Tibial nerve (tissue), 3 donors: ENCODE measurements at regions not wholly inside any gene's neighbourhood (a gene's known extent, or its start where the extent isn't known, plus 50 kb on each side); places are given as distances from the start of the nearest gene placed in this dataset.

Experiments used
- POLR2A ChIP-seq, 2 donors: fragments of 450-650 bp; IDR thresholded peaks; one replicate each; pipeline ENCODE4 v1.6.1; 2017; ENCODE audit warnings: antibody characterized with exemption in 2 of 2, mild to moderate bottlenecking in 2 of 2, moderate library complexity in 2 of 2
- TF ChIP-seq, protein P1 (sequence below), 5 experiments: fragments of 200-600 bp in 3 of 5; fragments of 450-650 bp in 2 of 5; sonication (generic) in 3 of 5; IDR thresholded peaks; one replicate each; pipeline ENCODE4 v1.5.1; 2016 to 2019; ENCODE audit warnings: antibody characterized with exemption in 5 of 5, mild to moderate bottlenecking in 3 of 5, moderate library complexity in 2 of 5

DNA sequence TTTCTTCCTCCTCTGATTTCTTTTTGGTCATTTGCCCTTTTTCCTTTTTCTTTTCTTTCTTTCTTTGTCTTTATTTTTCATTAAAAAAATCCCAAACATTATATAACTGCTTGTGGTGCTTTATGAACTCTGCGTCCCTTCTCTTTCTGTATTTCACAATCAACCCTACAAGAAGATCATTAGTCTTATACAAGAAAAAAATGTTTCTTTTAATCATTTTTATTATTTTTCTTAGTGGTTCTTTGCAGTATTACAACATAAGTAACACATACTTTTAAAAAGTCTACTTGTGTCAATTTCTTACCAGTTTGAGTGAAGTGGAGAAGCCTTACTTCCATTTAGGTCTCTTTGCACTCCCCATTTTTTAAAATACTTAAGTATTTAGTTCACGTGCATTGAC is 212.7 kb upstream of the SMC2 start:
- TF ChIP-seq, protein P1, sequence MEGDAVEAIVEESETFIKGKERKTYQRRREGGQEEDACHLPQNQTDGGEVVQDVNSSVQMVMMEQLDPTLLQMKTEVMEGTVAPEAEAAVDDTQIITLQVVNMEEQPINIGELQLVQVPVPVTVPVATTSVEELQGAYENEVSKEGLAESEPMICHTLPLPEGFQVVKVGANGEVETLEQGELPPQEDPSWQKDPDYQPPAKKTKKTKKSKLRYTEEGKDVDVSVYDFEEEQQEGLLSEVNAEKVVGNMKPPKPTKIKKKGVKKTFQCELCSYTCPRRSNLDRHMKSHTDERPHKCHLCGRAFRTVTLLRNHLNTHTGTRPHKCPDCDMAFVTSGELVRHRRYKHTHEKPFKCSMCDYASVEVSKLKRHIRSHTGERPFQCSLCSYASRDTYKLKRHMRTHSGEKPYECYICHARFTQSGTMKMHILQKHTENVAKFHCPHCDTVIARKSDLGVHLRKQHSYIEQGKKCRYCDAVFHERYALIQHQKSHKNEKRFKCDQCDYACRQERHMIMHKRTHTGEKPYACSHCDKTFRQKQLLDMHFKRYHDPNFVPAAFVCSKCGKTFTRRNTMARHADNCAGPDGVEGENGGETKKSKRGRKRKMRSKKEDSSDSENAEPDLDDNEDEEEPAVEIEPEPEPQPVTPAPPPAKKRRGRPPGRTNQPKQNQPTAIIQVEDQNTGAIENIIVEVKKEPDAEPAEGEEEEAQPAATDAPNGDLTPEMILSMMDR (IDR thresholded peaks at IDR 0.05): no peak
- no peak for TF ChIP-seq POLR2A (IDR thresholded peaks at IDR 0.05)
